Neural progenitor cell (in vitro differentiated cells): ENCODE measurements at regions not wholly inside any gene's neighbourhood (a gene's known extent, or its start where the extent isn't known, plus 50 kb on each side); places are given as distances from the start of the nearest gene placed in this dataset.
"Not testable (repeated sequence)": the region's sequence is repeated elsewhere in the genome, so short reads cannot be mapped to it uniquely, and the experiment has no call there.

ENCODE experiments used
- DNase-seq: peaks from one replicate; pipeline ENCODE4 v3.0.0-alpha.2; 2016; ENCODE audit warnings: low spot score
- H2AFZ ChIP-seq: fragments of 200-600 bp; sonication (generic); replicated peaks from 2 replicates; pipeline ENCODE4 v1.6.1; 2016; ENCODE audit warnings: antibody characterized with exemption
- H3F3A ChIP-seq: fragments of 200-600 bp; sonication (generic); 2 replicates; pipeline ENCODE4 v1.6.1; 2016; ENCODE audit warnings: antibody characterized with exemption, low read depth
- H3K27ac ChIP-seq: fragments of 200-600 bp; sonication (generic); 2 replicates; pipeline ENCODE4 v1.5.1; 2016; ENCODE audit warnings: mild to moderate bottlenecking
- H3K27me3 ChIP-seq: fragments of 200-600 bp; sonication (generic); 2 replicates; pipeline ENCODE4 v1.6.1; 2016; ENCODE audit warnings: mild to moderate bottlenecking, moderate library complexity
- H3K36me3 ChIP-seq: fragments of 200-600 bp; sonication (generic); 2 replicates; pipeline ENCODE4 v1.5.1; 2016
- H3K4me1 ChIP-seq: fragments of 200-600 bp; sonication (generic); 2 replicates; pipeline ENCODE4 v1.6.1; 2016; ENCODE audit warnings: mixed run types
- H3K4me2 ChIP-seq: fragments of 200-600 bp; sonication (generic); 2 replicates; pipeline ENCODE4 v1.6.1; 2016
- H3K4me3 ChIP-seq: fragments of 200-600 bp; sonication (generic); 2 replicates; pipeline ENCODE4 v1.5.1; 2016
- H3K79me2 ChIP-seq: fragments of 200-600 bp; sonication (generic); 2 replicates; pipeline ENCODE4 v1.6.1; 2016; ENCODE audit warnings: low read depth
- H3K9ac ChIP-seq: fragments of 200-600 bp; sonication (generic); 2 replicates; pipeline ENCODE4 v1.6.1; 2016
- H3K9me3 ChIP-seq: fragments of 200-600 bp; sonication (generic); 2 replicates; pipeline ENCODE4 v1.5.1; 2016; ENCODE audit warnings: low read depth
- H4K20me1 ChIP-seq: fragments of 200-600 bp; sonication (generic); 2 replicates; pipeline ENCODE4 v1.6.1; 2016; ENCODE audit warnings: low read depth
- H3K27ac Mint-ChIP-seq: 3 replicates; pipeline ENCODE4 v1.8.0; 2021; ENCODE audit warnings: mixed read lengths
- H3K27me3 Mint-ChIP-seq: 2 replicates; pipeline ENCODE4 v1.8.0; 2022; ENCODE audit warnings: low read depth, mild to moderate bottlenecking, inconsistent platforms, moderate library complexity, mixed read lengths; ENCODE audit not compliant: insufficient read depth
- H3K36me3 Mint-ChIP-seq: 3 replicates; pipeline ENCODE4 v1.8.0; 2021; ENCODE audit warnings: mixed read lengths
- H3K4me1 Mint-ChIP-seq: 3 replicates; pipeline ENCODE4 v1.8.0; 2021; ENCODE audit warnings: mixed read lengths
- H3K4me3 Mint-ChIP-seq: 3 replicates; pipeline ENCODE4 v1.8.0; 2021; ENCODE audit warnings: mild to moderate bottlenecking, moderate library complexity, mixed read lengths
- H3K9me3 Mint-ChIP-seq: 3 replicates; pipeline ENCODE4 v1.8.0; 2020; ENCODE audit warnings: mixed read lengths
- CTCF ChIP-seq: fragments of 200-600 bp; sonication (generic); IDR thresholded peaks from 2 replicates; pipeline ENCODE4 v1.5.1; 2017; ENCODE audit warnings: antibody characterized with exemption, mild to moderate bottlenecking
- EZH2 ChIP-seq: fragments of 200-600 bp; sonication (generic); IDR thresholded peaks from 2 replicates; pipeline ENCODE4 v1.6.1; 2017; ENCODE audit warnings: antibody characterized with exemption, mild to moderate bottlenecking, moderate library complexity
- EZH2phosphoT487 ChIP-seq: fragments of 200-600 bp; sonication (generic); IDR thresholded peaks from 2 replicates; pipeline ENCODE4 v1.6.1; 2017; ENCODE audit warnings: antibody characterized with exemption

DNA sequence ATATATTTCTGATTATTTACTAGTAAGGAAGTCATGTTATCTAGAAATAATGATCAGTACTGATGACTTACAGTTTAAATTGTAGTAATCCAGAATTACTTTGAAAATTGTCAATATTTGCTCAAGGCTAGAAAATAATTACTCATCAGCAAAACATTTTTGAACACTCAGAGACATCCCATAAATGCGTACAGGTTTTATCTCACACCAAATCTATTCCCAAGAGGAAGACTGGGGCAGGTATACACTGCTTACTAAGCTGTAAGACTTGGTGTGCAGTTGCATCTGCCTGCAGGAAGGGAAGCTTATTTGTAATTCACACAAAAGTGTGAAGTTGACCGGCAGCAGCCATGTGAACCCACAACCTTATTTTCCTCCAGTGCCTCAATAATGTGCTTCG lies 146.4 kb downstream of the CCER1 start:
- H3K4me1 Mint-ChIP-seq, result no peaks in the 10 kb centered on the region
- no peaks in the 10 kb centered on the region for H3K36me3 Mint-ChIP-seq
- Histone ChIP-seq H3K4me3 (no peak overlapping the region), H2AFZ (no peak overlapping the region), H3K36me3 (no peaks in the 10 kb centered on the region), H3K27me3 (no peaks in the 10 kb centered on the region), H3K4me1 (no peaks in the 10 kb centered on the region), H3K27ac (no peak overlapping the region), H3F3A (no peaks in the 10 kb centered on the region), H3K9me3 (no peaks in the 10 kb centered on the region), H3K79me2 (no peaks in the 10 kb centered on the region), H3K9ac (no peak overlapping the region), H3K4me2 (no peak overlapping the region), H4K20me1 (no peaks in the 10 kb centered on the region)
- TF ChIP-seq EZH2 (no peak), EZH2phosphoT487 (no peak), CTCF (no peak)
- H3K27me3 Mint-ChIP-seq, result no peaks in the 10 kb centered on the region
- no peak overlapping the region for H3K27ac Mint-ChIP-seq
- no peak for DNase-seq
- H3K9me3 Mint-ChIP-seq, result no peaks in the 10 kb centered on the region
- no peak overlapping the region for H3K4me3 Mint-ChIP-seq

- Histone ChIP-seq H3F3A (no peaks in the 10 kb centered on the region), H3K9me3 (no peaks in the 10 kb centered on the region), H3K36me3 (no peaks in the 10 kb centered on the region), H2AFZ (peak overlapping the region; percentile 44), H3K9ac (no peak overlapping the region), H3K4me1 (no peaks in the 10 kb centered on the region), H3K27ac (no peak overlapping the region), H3K79me2 (no peaks in the 10 kb centered on the region), H3K4me3 (no peak overlapping the region), H3K27me3 (no peaks in the 10 kb centered on the region), H3K4me2 (no peak overlapping the region), H4K20me1 (no peaks in the 10 kb centered on the region)
- no peaks in the 10 kb centered on the region for H3K36me3 Mint-ChIP-seq
- DNase-seq, result no peak
- TF ChIP-seq CTCF, result no peak
- TF ChIP-seq EZH2, result no peak
- TF ChIP-seq EZH2phosphoT487, result no peak
- no peaks in the 10 kb centered on the region for H3K9me3 Mint-ChIP-seq
- H3K4me3 Mint-ChIP-seq, result no peak overlapping the region
- H3K4me1 Mint-ChIP-seq, result no peaks in the 10 kb centered on the region
- no peak overlapping the region for H3K27ac Mint-ChIP-seq
- no peaks in the 10 kb centered on the region for H3K27me3 Mint-ChIP-seq
Measured at GRCh38 chr12:90802727-90803126, 152.2 kb downstream of the CCER1 start.

GRCh38 chr12:90801776-90802175 lies 153.2 kb downstream of the CCER1 start:
- TF ChIP-seq EZH2phosphoT487 (no peak), CTCF (no peak), EZH2 (no peak)
- Histone ChIP-seq H3K27ac (no peak overlapping the region), H3K9me3 (no peaks in the 10 kb centered on the region), H3F3A (no peaks in the 10 kb centered on the region), H3K36me3 (no peaks in the 10 kb centered on the region), H3K9ac (no peak overlapping the region), H3K4me1 (no peaks in the 10 kb centered on the region), H3K79me2 (no peaks in the 10 kb centered on the region), H2AFZ (no peak overlapping the region), H3K4me2 (no peak overlapping the region), H3K27me3 (no peaks in the 10 kb centered on the region), H3K4me3 (no peak overlapping the region), H4K20me1 (no peaks in the 10 kb centered on the region)
- H3K27me3 Mint-ChIP-seq, result no peaks in the 10 kb centered on the region
- no peak overlapping the region for H3K27ac Mint-ChIP-seq
- H3K4me1 Mint-ChIP-seq, result no peaks in the 10 kb centered on the region
- DNase-seq, result no peak
- H3K4me3 Mint-ChIP-seq, result no peak overlapping the region
- no peaks in the 10 kb centered on the region for H3K36me3 Mint-ChIP-seq
- H3K9me3 Mint-ChIP-seq, result no peaks in the 10 kb centered on the region

DNA sequence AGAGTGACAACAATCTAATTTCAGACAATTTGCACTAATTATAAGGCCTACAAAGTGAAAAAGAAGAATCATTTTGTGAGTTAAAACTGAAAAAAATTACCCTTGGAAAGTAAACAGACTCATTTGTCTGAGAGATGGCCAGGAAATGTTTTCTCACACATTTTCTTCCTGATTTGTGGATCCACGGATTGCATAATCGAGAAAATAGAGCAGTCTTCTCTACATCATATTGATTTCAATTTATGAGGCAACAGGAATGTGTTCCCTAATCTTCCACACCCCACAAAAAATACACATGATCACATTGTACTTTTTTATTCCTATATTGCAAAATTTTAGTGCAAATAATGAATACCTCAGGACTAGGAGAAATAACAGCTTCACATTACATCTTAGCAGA lies 160.8 kb downstream of the CCER1 start:
- no peaks in the 10 kb centered on the region for H3K27me3 ChIP-seq
- H3F3A ChIP-seq, result no peaks in the 10 kb centered on the region
- no peak for DNase-seq
- no peak for TF ChIP-seq CTCF
- TF ChIP-seq EZH2, result no peak
- TF ChIP-seq EZH2phosphoT487, result no peak
- H3K4me2 ChIP-seq, result no peak overlapping the region
- no peaks in the 10 kb centered on the region for H3K36me3 ChIP-seq
- no peak overlapping the region for H3K27ac ChIP-seq
- no peak overlapping the region for H3K4me3 Mint-ChIP-seq
- H3K9me3 ChIP-seq, result no peaks in the 10 kb centered on the region
- H3K4me1 Mint-ChIP-seq, result no peaks in the 10 kb centered on the region
- H3K79me2 ChIP-seq, result no peaks in the 10 kb centered on the region
- H3K4me1 ChIP-seq, result no peaks in the 10 kb centered on the region
- no peak overlapping the region for H3K4me3 ChIP-seq
- H3K9me3 Mint-ChIP-seq, result no peaks in the 10 kb centered on the region
- no peaks in the 10 kb centered on the region for H3K36me3 Mint-ChIP-seq
- H3K9ac ChIP-seq, result no peak overlapping the region
- no peak overlapping the region for H3K27ac Mint-ChIP-seq
- no peak overlapping the region for H2AFZ ChIP-seq
- no peaks in the 10 kb centered on the region for H4K20me1 ChIP-seq
- H3K27me3 Mint-ChIP-seq, result no peaks in the 10 kb centered on the region

GRCh38 chr12:90792718-90793117 lies 162.3 kb downstream of the CCER1 start:
- H3K9me3 ChIP-seq, H3K36me3 Mint-ChIP-seq, H3K9me3 Mint-ChIP-seq, H3K4me1 ChIP-seq, DNase-seq, H3K9ac ChIP-seq, H3K4me1 Mint-ChIP-seq, H4K20me1 ChIP-seq, H3K27ac ChIP-seq, H3F3A ChIP-seq, H3K4me3 Mint-ChIP-seq, H3K27ac Mint-ChIP-seq, H3K4me2 ChIP-seq, H3K27me3 ChIP-seq, H3K4me3 ChIP-seq, H3K36me3 ChIP-seq, H3K79me2 ChIP-seq, H2AFZ ChIP-seq, H3K27me3 Mint-ChIP-seq: not testable (repeated sequence)
